ENCODE measurements at regions not wholly inside any gene's neighbourhood (a gene's known extent, or its start where the extent isn't known, plus 50 kb on each side); places are given as distances from the start of the nearest gene placed in this dataset.

DNA sequence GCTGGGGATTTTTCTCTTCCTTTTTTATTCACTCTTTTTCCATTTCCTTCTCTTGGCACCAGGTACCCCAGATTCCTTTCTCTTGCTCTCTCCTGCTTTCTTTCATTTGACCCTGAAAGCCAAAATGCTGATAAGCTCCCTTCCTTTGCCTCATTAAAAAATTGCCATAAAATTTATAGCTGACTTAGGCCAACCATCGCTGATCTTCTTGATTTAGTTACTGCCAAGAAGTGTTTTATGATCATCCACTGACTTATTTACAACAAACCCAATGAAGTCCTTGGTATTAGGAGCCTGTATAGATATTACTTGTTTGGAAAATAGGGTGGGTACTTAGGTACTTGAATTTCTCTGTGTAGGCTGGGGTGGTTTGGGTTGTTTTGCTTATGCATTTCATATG lies 173.2 kb upstream of the PHYHIPL start:
- ChIA-PET POLR2A (no interaction called here), CTCF (no interaction called here)
- Mint-ChIP-seq H3K36me3 (ENCODE audit: low read depth) (no peaks in the 10 kb centered on the region), H3K4me3 (no peak overlapping the region), H3K9me3 (ENCODE audit: low read depth) (no peaks in the 10 kb centered on the region), H3K27me3 (no peaks in the 10 kb centered on the region), H3K27ac (no peak overlapping the region), H3K4me1 (no peaks in the 10 kb centered on the region)
- intact Hi-C loops (cut with DNase I, micrococcal nuclease), result no loop called here
- DNase-seq (no peak), ATAC-seq (no peak)

- ChIA-PET POLR2A (no interaction called here), CTCF (interaction anchor here (1.2 kb wide), 1 partner anchor 14 kb away, joined by 3 read pairs; no protein-coding TSS in a partner anchor)
- H3K27me3 Mint-ChIP-seq, result no peaks in the 10 kb centered on the region
- no peaks in the 10 kb centered on the region for H3K4me1 Mint-ChIP-seq
- no peak overlapping the region for H3K4me3 Mint-ChIP-seq
- ATAC-seq, result no peak
- no peaks in the 10 kb centered on the region for H3K9me3 Mint-ChIP-seq (ENCODE audit: low read depth)
- intact Hi-C loops (cut with DNase I, micrococcal nuclease), result no loop called here
- no peak overlapping the region for H3K27ac Mint-ChIP-seq
- no peaks in the 10 kb centered on the region for H3K36me3 Mint-ChIP-seq (ENCODE audit: low read depth)
- no peak for DNase-seq
Measured at GRCh38 chr10:59004392-59004791, 172.1 kb upstream of the PHYHIPL start.

DNA sequence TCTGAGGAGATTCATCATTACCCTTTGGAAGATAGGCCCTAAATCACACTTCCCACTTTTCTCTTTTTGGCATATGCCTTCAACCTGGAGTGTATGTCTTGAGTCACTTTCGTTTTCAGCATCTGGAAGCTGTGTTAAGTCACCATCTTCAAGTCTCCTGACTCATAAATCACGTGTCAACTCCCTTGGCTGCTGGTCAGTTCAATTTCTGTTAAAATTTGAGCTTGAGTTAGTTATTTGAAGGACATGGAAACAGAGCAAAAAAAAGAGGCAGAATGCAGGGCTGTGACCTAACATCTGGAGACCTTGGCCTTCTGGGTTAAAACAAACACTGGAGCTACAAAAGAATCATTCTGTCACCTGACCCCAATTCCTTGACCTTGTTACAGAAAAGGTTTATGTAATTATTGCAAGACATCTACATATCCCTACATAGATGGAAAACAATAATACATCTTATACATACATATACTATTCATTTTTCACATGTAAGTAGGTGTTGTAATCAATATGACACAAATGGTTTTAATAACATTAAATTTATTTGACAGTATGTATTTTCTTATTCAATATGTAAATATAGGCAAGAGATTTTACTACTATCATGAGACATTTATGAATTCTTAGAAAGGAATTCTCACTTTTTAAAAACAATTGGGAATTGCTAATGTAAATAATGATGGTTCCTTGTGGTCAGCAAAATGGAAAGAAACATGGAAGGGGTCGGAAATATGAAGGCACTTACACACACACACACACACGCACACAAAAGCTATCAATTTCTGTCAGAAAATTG lies 169.7 kb upstream of the PHYHIPL start:
- DNase-seq (no peak), ATAC-seq (no peak)
- Mint-ChIP-seq H3K36me3 (ENCODE audit: low read depth) (no peaks in the 10 kb centered on the region), H3K27ac (no peak overlapping the region), H3K4me1 (no peaks in the 10 kb centered on the region), H3K9me3 (ENCODE audit: low read depth) (no peaks in the 10 kb centered on the region), H3K4me3 (no peak overlapping the region), H3K27me3 (no peaks in the 10 kb centered on the region)
- ChIA-PET POLR2A (no interaction called here), CTCF (interaction anchor here (1.0 kb wide), 1 partner anchor 33 kb away, joined by 5 read pairs; no protein-coding TSS in a partner anchor)
- intact Hi-C loops (cut with DNase I, micrococcal nuclease), result no loop called here

- ChIA-PET POLR2A (no interaction called here), CTCF (interaction anchor here (1.0 kb wide), 1 partner anchor 32 kb away, joined by 5 read pairs; no protein-coding TSS in a partner anchor)
- Mint-ChIP-seq H3K4me1 (no peaks in the 10 kb centered on the region), H3K27me3 (no peaks in the 10 kb centered on the region), H3K9me3 (ENCODE audit: low read depth) (no peaks in the 10 kb centered on the region), H3K27ac (no peak overlapping the region), H3K36me3 (ENCODE audit: low read depth) (no peaks in the 10 kb centered on the region), H3K4me3 (no peak overlapping the region)
- no peak for DNase-seq
- no peak for ATAC-seq
- intact Hi-C loops (cut with DNase I, micrococcal nuclease), result no loop called here
Measured at GRCh38 chr10:59007307-59008025, 169.0 kb upstream of the PHYHIPL start.

DNA sequence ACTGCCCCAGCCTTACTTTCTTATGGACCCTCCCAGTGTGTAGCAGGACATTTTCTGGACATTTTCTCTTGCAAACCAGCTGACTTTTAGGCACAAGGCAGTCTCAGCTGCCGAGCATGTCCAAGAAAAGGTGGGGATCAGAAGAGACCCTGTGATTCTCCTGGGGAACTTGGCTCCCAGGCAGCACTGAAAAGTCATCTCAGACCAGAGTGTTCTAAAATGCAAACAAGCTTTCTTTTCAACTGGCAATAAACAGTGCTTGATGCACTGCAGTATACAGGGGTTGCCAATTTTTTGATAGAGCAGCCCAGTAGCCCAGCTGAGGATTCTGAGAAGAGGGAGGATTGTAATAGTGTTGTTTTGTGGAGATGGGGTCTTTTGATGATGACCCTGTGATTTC lies 168.0 kb upstream of the PHYHIPL start:
- H3K9me3 Mint-ChIP-seq (ENCODE audit: low read depth), result no peaks in the 10 kb centered on the region
- CTCF ChIA-PET, result interaction anchor here (0.6 kb wide), 1 partner anchor 77 kb away, joined by 3 read pairs; no protein-coding TSS in a partner anchor

GRCh38 chr10:59011972-59012632 lies 164.3 kb upstream of the PHYHIPL start:
- POLR2A ChIA-PET, result no interaction called here
- DNase-seq (no peak), ATAC-seq (no peak)
- no peaks in the 10 kb centered on the region for H3K36me3 Mint-ChIP-seq (ENCODE audit: low read depth)
- intact Hi-C loops (cut with DNase I, micrococcal nuclease), result no loop called here
- no peak overlapping the region for H3K27ac Mint-ChIP-seq
- H3K4me1 Mint-ChIP-seq, result no peaks in the 10 kb centered on the region
- no peaks in the 10 kb centered on the region for H3K9me3 Mint-ChIP-seq (ENCODE audit: low read depth)
- CTCF ChIA-PET, result no interaction called here
- no peak overlapping the region for H3K4me3 Mint-ChIP-seq
- H3K27me3 Mint-ChIP-seq, result peaks cover 2% of the 10 kb centered on the region

More for the DNA sequence above, 168.0 kb upstream of the PHYHIPL start:
- ATAC-seq, result no peak
- Mint-ChIP-seq H3K27ac (no peak overlapping the region), H3K4me3 (no peak overlapping the region), H3K27me3 (no peaks in the 10 kb centered on the region), H3K36me3 (ENCODE audit: low read depth) (no peaks in the 10 kb centered on the region), H3K4me1 (no peaks in the 10 kb centered on the region)
- POLR2A ChIA-PET, result no interaction called here
- no peak for DNase-seq
- intact Hi-C loops (cut with DNase I, micrococcal nuclease), result no loop called here

DNA sequence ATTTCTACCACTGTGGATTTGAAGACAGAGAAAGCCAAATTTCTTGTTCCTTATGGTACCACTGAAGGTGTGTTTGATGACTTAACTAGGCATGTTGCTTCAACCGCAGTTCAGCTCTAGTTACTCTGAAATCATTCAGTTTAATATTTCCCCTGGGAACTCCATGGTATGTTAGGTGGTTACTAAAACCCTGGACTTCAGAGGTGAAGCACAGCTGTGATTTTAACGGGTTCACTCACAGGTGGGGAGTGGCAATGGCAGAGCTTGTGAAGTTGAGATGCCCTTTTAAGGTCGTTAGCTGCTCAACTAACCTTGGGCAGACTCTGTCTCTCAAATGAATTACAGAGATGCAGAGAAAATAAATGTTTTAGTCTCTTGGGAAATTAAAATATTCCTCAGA lies 163.6 kb upstream of the PHYHIPL start:
- H3K9me3 Mint-ChIP-seq (ENCODE audit: low read depth), result no peaks in the 10 kb centered on the region
- DNase-seq (no peak), ATAC-seq (no peak)
- H3K27ac Mint-ChIP-seq, result no peak overlapping the region
- no peaks in the 10 kb centered on the region for H3K36me3 Mint-ChIP-seq (ENCODE audit: low read depth)
- ChIA-PET CTCF (no interaction called here), POLR2A (no interaction called here)
- peaks cover 4% of the 10 kb centered on the region for H3K27me3 Mint-ChIP-seq
- intact Hi-C loops (cut with DNase I, micrococcal nuclease), result no loop called here
- no peak overlapping the region for H3K4me3 Mint-ChIP-seq
- no peaks in the 10 kb centered on the region for H3K4me1 Mint-ChIP-seq

DNA sequence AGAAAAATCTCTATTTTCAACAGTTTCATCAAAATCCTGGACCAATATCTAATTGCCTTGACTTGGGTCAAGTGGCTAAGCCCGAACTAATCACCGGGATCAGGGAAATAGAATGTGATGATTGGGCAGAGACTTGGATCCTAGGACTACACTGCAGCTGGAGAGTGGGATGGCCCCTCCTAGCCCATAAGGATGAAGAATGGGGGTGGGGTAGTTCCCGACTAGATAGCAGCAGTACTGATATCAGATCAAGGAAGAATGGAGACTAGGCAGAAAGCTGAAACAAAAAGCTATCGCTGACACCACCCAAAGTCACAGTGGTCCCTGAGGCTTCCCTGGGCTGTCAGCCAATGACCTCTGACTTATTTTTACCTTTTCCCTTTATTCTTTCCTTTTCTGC lies 160.4 kb upstream of the PHYHIPL start:
- DNase-seq, result no peak
- ATAC-seq, result no peak
- intact Hi-C loops (cut with DNase I, micrococcal nuclease), result no loop called here
- Mint-ChIP-seq H3K36me3 (ENCODE audit: low read depth) (no peaks in the 10 kb centered on the region), H3K4me3 (no peak overlapping the region), H3K4me1 (no peaks in the 10 kb centered on the region), H3K27me3 (peaks cover 4% of the 10 kb centered on the region), H3K27ac (no peak overlapping the region), H3K9me3 (ENCODE audit: low read depth) (no peaks in the 10 kb centered on the region)
- ChIA-PET POLR2A (no interaction called here), CTCF (no interaction called here)

- H3K9me3 Mint-ChIP-seq (ENCODE audit: low read depth), result no peaks in the 10 kb centered on the region
- CTCF ChIA-PET, result interaction anchor here (0.9 kb wide), 1 partner anchor 15 kb away, joined by 3 read pairs; no protein-coding TSS in a partner anchor
- H3K27ac Mint-ChIP-seq, result no peak overlapping the region
Measured at GRCh38 chr10:59018977-59019376, 157.5 kb upstream of the PHYHIPL start.

GRCh38 chr10:59019603-59020002 lies 156.8 kb upstream of the PHYHIPL start:
- intact Hi-C loops (cut with DNase I, micrococcal nuclease), result no loop called here
- no peaks in the 10 kb centered on the region for H3K9me3 Mint-ChIP-seq (ENCODE audit: low read depth)
- DNase-seq, result no peak
- H3K27me3 Mint-ChIP-seq, result peaks cover 4% of the 10 kb centered on the region
- no peaks in the 10 kb centered on the region for H3K36me3 Mint-ChIP-seq (ENCODE audit: low read depth)
- no peak for ATAC-seq
- no peak overlapping the region for H3K27ac Mint-ChIP-seq
- no peak overlapping the region for H3K4me3 Mint-ChIP-seq
- H3K4me1 Mint-ChIP-seq, result no peaks in the 10 kb centered on the region
- POLR2A ChIA-PET, result no interaction called here
- CTCF ChIA-PET, result no interaction called here

More at GRCh38 chr10:59018977-59019376, 157.5 kb upstream of the PHYHIPL start:
- Mint-ChIP-seq H3K27me3 (peaks cover 4% of the 10 kb centered on the region), H3K4me3 (no peak overlapping the region), H3K36me3 (ENCODE audit: low read depth) (no peaks in the 10 kb centered on the region), H3K4me1 (no peaks in the 10 kb centered on the region)
- intact Hi-C loops (cut with DNase I, micrococcal nuclease), result no loop called here
- POLR2A ChIA-PET, result no interaction called here
- no peak for ATAC-seq
- no peak for DNase-seq

DNA sequence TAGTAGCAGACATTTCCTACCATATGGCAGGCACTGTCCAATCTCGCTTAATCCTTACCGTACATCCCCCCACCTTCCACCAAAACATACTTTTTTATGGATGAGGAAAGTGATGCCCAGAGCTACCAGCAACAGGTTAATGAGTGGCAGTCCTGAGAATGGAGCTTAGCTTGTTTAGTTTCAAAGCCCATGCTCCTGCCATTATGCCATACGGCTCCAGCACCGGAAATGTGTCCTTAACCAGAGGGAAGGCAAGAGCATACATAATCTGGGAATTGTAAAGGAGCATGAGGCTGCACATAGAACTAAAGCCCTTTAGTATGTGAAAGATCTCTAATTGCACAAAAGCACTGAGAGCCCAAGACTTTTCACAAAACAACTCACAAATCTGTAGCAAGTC lies 155.9 kb upstream of the PHYHIPL start:
- ATAC-seq (no peak), DNase-seq (no peak)
- H3K9me3 Mint-ChIP-seq (ENCODE audit: low read depth), result no peaks in the 10 kb centered on the region
- peaks cover 2% of the 10 kb centered on the region for H3K27me3 Mint-ChIP-seq
- POLR2A ChIA-PET, result no interaction called here
- intact Hi-C loops (cut with DNase I, micrococcal nuclease), result no loop called here
- no peaks in the 10 kb centered on the region for H3K4me1 Mint-ChIP-seq
- CTCF ChIA-PET, result no interaction called here
- H3K36me3 Mint-ChIP-seq (ENCODE audit: low read depth), result no peaks in the 10 kb centered on the region
- no peak overlapping the region for H3K4me3 Mint-ChIP-seq
- H3K27ac Mint-ChIP-seq, result no peak overlapping the region
